Activated B cell treated with CpG ODN at 0.5 μM for 24 hours (primary cell): ENCODE measurements at regions not wholly inside any gene's neighbourhood (a gene's known extent, or its start where the extent isn't known, plus 50 kb on each side); places are given as distances from the start of the nearest gene placed in this dataset.

Experiments
- ATAC-seq: fragments of 200-7000 bp; cut with Tn5 transposase; one replicate; pipeline ENCODE4 v1.10.0; 2021; ENCODE audit warnings: low read depth, mild to moderate bottlenecking, moderate library complexity
- CTCF ChIA-PET: fragments of 350-600 bp; sonication (Branson Sonifier 250); formaldehyde crosslinking; loops from one replicate; lab custom pipeline; 2021; ENCODE audit warnings: antibody characterized with exemption; lab: Charles Lee
- POLR2A ChIA-PET: fragments of 350-600 bp; sonication (Branson Sonifier 250); formaldehyde crosslinking; loops from one replicate; lab custom pipeline; 2021; ENCODE audit warnings: antibody characterized with exemption; lab: Charles Lee
- DNase-seq: peaks from one replicate; pipeline ENCODE4 v3.0.0; 2022
- H3K27ac Mint-ChIP-seq: one replicate; pipeline ENCODE4 v1.8.0; 2020; ENCODE audit warnings: mixed read lengths
- H3K27me3 Mint-ChIP-seq: one replicate; pipeline ENCODE4 v1.8.0; 2021; ENCODE audit warnings: mixed read lengths
- H3K36me3 Mint-ChIP-seq: one replicate; pipeline ENCODE4 v1.8.0; 2021; ENCODE audit warnings: low read depth, mixed read lengths
- H3K4me1 Mint-ChIP-seq: one replicate; pipeline ENCODE4 v1.8.0; 2021; ENCODE audit warnings: mixed read lengths
- H3K4me3 Mint-ChIP-seq: one replicate; pipeline ENCODE4 v1.8.0; 2020; ENCODE audit warnings: mild to moderate bottlenecking, mixed read lengths
- H3K9me3 Mint-ChIP-seq: one replicate; pipeline ENCODE4 v1.8.0; 2020; ENCODE audit warnings: mixed read lengths
- intact Hi-C: fragments of 100-400 bp; cut with micrococcal nuclease; formaldehyde crosslinking; loops from one replicate; pipeline ENCODE4 v1.15.1; 2024
- TF ChIP-seq, protein P1 (sequence below): fragments of 200-600 bp; IDR thresholded peaks from one replicate; pipeline ENCODE4 v1.8.0; 2022; ENCODE audit warnings: antibody characterized with exemption, mild to moderate bottlenecking

GRCh38 chr15:23806980-23807379 is 119.9 kb upstream of the NDN start:
- POLR2A ChIA-PET, result no interaction called here
- DNase-seq (no peak), ATAC-seq (no peak)
- intact Hi-C loops, result no loop called here
- no peaks in the 10 kb centered on the region for H3K27me3 Mint-ChIP-seq
- no peak overlapping the region for H3K27ac Mint-ChIP-seq
- no peak overlapping the region for H3K4me3 Mint-ChIP-seq
- peaks cover 13% of the 10 kb centered on the region for H3K9me3 Mint-ChIP-seq
- CTCF ChIA-PET, result no interaction called here
- no peaks in the 10 kb centered on the region for H3K4me1 Mint-ChIP-seq
- H3K36me3 Mint-ChIP-seq, result no peaks in the 10 kb centered on the region
- TF ChIP-seq, protein P1, sequence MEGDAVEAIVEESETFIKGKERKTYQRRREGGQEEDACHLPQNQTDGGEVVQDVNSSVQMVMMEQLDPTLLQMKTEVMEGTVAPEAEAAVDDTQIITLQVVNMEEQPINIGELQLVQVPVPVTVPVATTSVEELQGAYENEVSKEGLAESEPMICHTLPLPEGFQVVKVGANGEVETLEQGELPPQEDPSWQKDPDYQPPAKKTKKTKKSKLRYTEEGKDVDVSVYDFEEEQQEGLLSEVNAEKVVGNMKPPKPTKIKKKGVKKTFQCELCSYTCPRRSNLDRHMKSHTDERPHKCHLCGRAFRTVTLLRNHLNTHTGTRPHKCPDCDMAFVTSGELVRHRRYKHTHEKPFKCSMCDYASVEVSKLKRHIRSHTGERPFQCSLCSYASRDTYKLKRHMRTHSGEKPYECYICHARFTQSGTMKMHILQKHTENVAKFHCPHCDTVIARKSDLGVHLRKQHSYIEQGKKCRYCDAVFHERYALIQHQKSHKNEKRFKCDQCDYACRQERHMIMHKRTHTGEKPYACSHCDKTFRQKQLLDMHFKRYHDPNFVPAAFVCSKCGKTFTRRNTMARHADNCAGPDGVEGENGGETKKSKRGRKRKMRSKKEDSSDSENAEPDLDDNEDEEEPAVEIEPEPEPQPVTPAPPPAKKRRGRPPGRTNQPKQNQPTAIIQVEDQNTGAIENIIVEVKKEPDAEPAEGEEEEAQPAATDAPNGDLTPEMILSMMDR, result no peak

GRCh38 chr15:23823508-23823907 is 136.4 kb upstream of the NDN start:
- CTCF ChIA-PET, result no interaction called here
- POLR2A ChIA-PET, result no interaction called here
- ATAC-seq (no peak), DNase-seq (no peak)
- H3K4me3 Mint-ChIP-seq, result no peak overlapping the region
- H3K27me3 Mint-ChIP-seq, result no peaks in the 10 kb centered on the region
- H3K9me3 Mint-ChIP-seq, result peaks cover 17% of the 10 kb centered on the region
- H3K36me3 Mint-ChIP-seq, result no peaks in the 10 kb centered on the region
- intact Hi-C loops, result no loop called here
- TF ChIP-seq, protein P1, result no peak
- H3K27ac Mint-ChIP-seq, result no peak overlapping the region
- no peaks in the 10 kb centered on the region for H3K4me1 Mint-ChIP-seq

DNA sequence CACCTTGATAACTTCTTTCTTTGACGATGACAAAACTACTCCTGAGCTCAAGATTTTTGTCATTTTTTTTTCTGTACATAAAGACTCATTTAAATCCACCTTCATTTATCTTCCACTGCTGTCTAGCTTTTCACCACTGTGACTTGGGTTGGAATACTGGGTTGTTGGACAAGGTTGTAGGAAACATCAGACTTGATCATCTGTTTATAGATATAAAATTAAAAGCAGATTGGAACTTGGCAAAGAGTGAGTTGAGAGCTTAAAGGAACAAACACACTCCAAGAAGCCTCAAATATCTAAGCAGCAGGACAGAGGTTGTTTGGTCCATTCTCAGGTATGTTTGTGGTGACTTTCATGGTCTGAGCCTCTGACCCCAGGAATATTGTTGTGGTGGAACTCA is 141.7 kb upstream of the NDN start:
- POLR2A ChIA-PET, result no interaction called here
- Mint-ChIP-seq H3K27me3 (no peaks in the 10 kb centered on the region), H3K9me3 (peaks cover 18% of the 10 kb centered on the region), H3K4me1 (no peaks in the 10 kb centered on the region), H3K4me3 (no peak overlapping the region), H3K27ac (no peak overlapping the region), H3K36me3 (no peaks in the 10 kb centered on the region)
- intact Hi-C loops, result no loop called here
- TF ChIP-seq, protein P1, result no peak
- CTCF ChIA-PET, result no interaction called here
- ATAC-seq (no peak), DNase-seq (no peak)

GRCh38 chr15:23835953-23836352 is 148.8 kb upstream of the NDN start:
- DNase-seq (no peak), ATAC-seq (no peak)
- POLR2A ChIA-PET, result no interaction called here
- intact Hi-C loops, result no loop called here
- Mint-ChIP-seq H3K9me3 (peaks cover 14% of the 10 kb centered on the region), H3K4me3 (no peak overlapping the region), H3K4me1 (no peaks in the 10 kb centered on the region), H3K27ac (no peak overlapping the region), H3K27me3 (no peaks in the 10 kb centered on the region), H3K36me3 (no peaks in the 10 kb centered on the region)
- CTCF ChIA-PET, result no interaction called here
- TF ChIP-seq, protein P1, result no peak

- Mint-ChIP-seq H3K27me3 (no peaks in the 10 kb centered on the region), H3K9me3 (peaks cover 4% of the 10 kb centered on the region), H3K4me3 (no peak overlapping the region), H3K36me3 (no peaks in the 10 kb centered on the region), H3K27ac (no peak overlapping the region), H3K4me1 (no peaks in the 10 kb centered on the region)
- TF ChIP-seq, protein P1, result no peak
- CTCF ChIA-PET, result no interaction called here
- POLR2A ChIA-PET, result no interaction called here
- DNase-seq (no peak), ATAC-seq (no peak)
- intact Hi-C loops, result no loop called here
These were observed 152.9 kb upstream of the NDN start for GRCh38 chr15:23839893-23840474.
